Endothelial cell of umbilical vein (primary cell): ENCODE measurements at regions not wholly inside any gene's neighbourhood (a gene's known extent, or its start where the extent isn't known, plus 50 kb on each side); places are given as distances from the start of the nearest gene placed in this dataset.

Experiments used
- BruUV-seq: library from RNA; stranded (reverse); fragments of 400-500 nt; replicated peaks from 2 replicates; lab custom pipeline; 2021; lab: Mats Ljungman, UMichigan
- CTCF ChIA-PET: fragments of 300-600, 350-600 bp; sonication (Branson Sonifier 250); formaldehyde crosslinking; loops from one replicate; lab custom pipeline; 2021; ENCODE audit warnings: antibody characterized with exemption, inconsistent platforms; lab: Charles Lee
- POLR2A ChIA-PET: fragments of 300-600, 350-600 bp; sonication (Branson Sonifier 250); formaldehyde crosslinking; loops from one replicate; lab custom pipeline; 2021; ENCODE audit warnings: antibody characterized with exemption, inconsistent platforms; lab: Charles Lee
- DNase-seq: peaks from one replicate; pipeline ENCODE4 v3.0.0-alpha.2; 2011; ENCODE audit warnings: low read depth, low spot score
- FAIRE-seq: peaks from 2 replicates; lab custom pipeline; 2011; peaks lifted over from hg19 to GRCh38; lab: Jason Lieb, UNC
- H2AFZ ChIP-seq: 2 replicates; pipeline ENCODE4 v1.6.0; 2012; ENCODE audit warnings: low read depth, low read length, control low read depth, inconsistent platforms
- H3K27ac ChIP-seq: 2 replicates; pipeline ENCODE4 v1.5.1; 2011; ENCODE audit warnings: low read depth, mild to moderate bottlenecking, control low read depth, low read length, moderate library complexity; ENCODE audit not compliant: insufficient read depth
- H3K27me3 ChIP-seq, 2 experiments: 2 replicates each; pipeline versions ENCODE4 v1.6.0 to v1.6.1; 2011; ENCODE audit warnings: low read length in 2 of 2, mixed read lengths in 1 of 2; ENCODE audit not compliant: control insufficient read depth in 2 of 2, insufficient read depth in 2 of 2
- H3K36me3 ChIP-seq, 2 experiments: 2 replicates in 1 of 2; 3 replicates in 1 of 2; pipeline ENCODE4 v1.5.1; 2011; ENCODE audit warnings: low read length in 2 of 2, mild to moderate bottlenecking in 1 of 2, moderate library complexity in 1 of 2; ENCODE audit not compliant: control insufficient read depth in 2 of 2, insufficient read depth in 2 of 2; ENCODE audit errors: extremely low read depth in 1 of 2
- H3K4me1 ChIP-seq: 3 replicates; pipeline ENCODE4 v1.5.1; 2011; ENCODE audit warnings: mild to moderate bottlenecking, low read length; ENCODE audit not compliant: control insufficient read depth, insufficient read depth; ENCODE audit errors: extremely low read depth
- H3K4me2 ChIP-seq: 2 replicates; pipeline ENCODE4 v1.6.1; 2011; ENCODE audit warnings: low read length, control low read depth, mixed read lengths; ENCODE audit not compliant: insufficient read depth
- H3K4me3 ChIP-seq, 3 experiments: fragments of 200-600 bp in 1 of 3; sonication (generic), shearing (Covaris generic) in 1 of 3; replicated peaks in 1 of 3; 2 replicates each; pipeline ENCODE4 v1.5.1; 2011 to 2016; ENCODE audit warnings: control low read depth in 3 of 3, low read length in 3 of 3, mild to moderate bottlenecking in 2 of 3, inconsistent platforms in 1 of 3, low read depth in 1 of 3, moderate library complexity in 1 of 3; ENCODE audit not compliant: insufficient read depth in 1 of 3
- H3K79me2 ChIP-seq: 2 replicates; pipeline ENCODE4 v1.6.0; 2012; ENCODE audit warnings: low read length, inconsistent platforms; ENCODE audit not compliant: control insufficient read depth, insufficient read depth
- H3K9ac ChIP-seq: replicated peaks from 2 replicates; pipeline ENCODE3; 2011; ENCODE audit warnings: low read length, control low read depth; ENCODE audit not compliant: insufficient read depth; ENCODE audit errors: extremely low read depth
- H3K9me1 ChIP-seq: replicated peaks from 3 replicates; pipeline ENCODE4 v1.6.0; 2011; ENCODE audit warnings: mild to moderate bottlenecking, low read length; ENCODE audit not compliant: control insufficient read depth, insufficient read depth; ENCODE audit errors: extremely low read depth
- H3K9me3 ChIP-seq: replicated peaks from 2 replicates; pipeline ENCODE4 v1.5.1; 2012; ENCODE audit warnings: low read length, inconsistent platforms; ENCODE audit not compliant: control insufficient read depth, insufficient read depth
- H4K20me1 ChIP-seq: replicated peaks from 2 replicates; pipeline ENCODE3; 2011; ENCODE audit warnings: mild to moderate bottlenecking, low read length; ENCODE audit not compliant: control insufficient read depth, insufficient read depth; ENCODE audit errors: extremely low read depth
- EZH2 ChIP-seq: IDR thresholded peaks from 2 replicates; pipeline ENCODE4 v1.6.1; 2012; ENCODE audit warnings: borderline replicate concordance, low read depth, mild to moderate bottlenecking, moderate library complexity, low read length, inconsistent platforms; ENCODE audit not compliant: severe bottlenecking
- FOS ChIP-seq: IDR thresholded peaks from 2 replicates; pipeline ENCODE4 v1.6.1; 2011; ENCODE audit warnings: mild to moderate bottlenecking, low read length, moderate library complexity, borderline replicate concordance; ENCODE audit not compliant: insufficient read depth
- GATA2 ChIP-seq: IDR thresholded peaks from 2 replicates; pipeline ENCODE4 v1.7.0; 2011; ENCODE audit warnings: low read depth, mild to moderate bottlenecking, moderate library complexity, mixed read lengths, low read length; ENCODE audit not compliant: insufficient read length, insufficient read depth
- JUN ChIP-seq: IDR thresholded peaks from 2 replicates; pipeline ENCODE4 v1.6.1; 2011; ENCODE audit warnings: borderline replicate concordance, low read depth; ENCODE audit not compliant: insufficient read length, insufficient read depth
- MYC ChIP-seq: IDR thresholded peaks from one replicate; pipeline ENCODE4 v1.6.1; 2011; ENCODE audit warnings: mild to moderate bottlenecking, low read depth, low read length
- POLR2A ChIP-seq: IDR thresholded peaks from 2 replicates; pipeline ENCODE4 v1.6.1; 2012; ENCODE audit warnings: low read depth, mild to moderate bottlenecking, control low read depth, low read length
- POLR2AphosphoS5 ChIP-seq: IDR thresholded peaks from 2 replicates; pipeline ENCODE4 v1.6.1; 2012; ENCODE audit warnings: low read depth, mild to moderate bottlenecking, control low read depth, low read length, moderate library complexity; ENCODE audit not compliant: insufficient read depth
- dilution Hi-C: fragments of 300-500 bp; cut with MboI; formaldehyde crosslinking; loops from one replicate; pipeline ENCODE4 v1.15.0; 2019; ENCODE audit warnings: low sequenced_read_pairs; ENCODE audit not compliant: extremely low pct_ligation_motif_present
- intact Hi-C: fragments of 100-400 bp; cut with micrococcal nuclease; formaldehyde crosslinking; loops from one replicate; pipeline ENCODE4 v1.10.0; 2022
- TF ChIP-seq, protein P1 (sequence below): IDR thresholded peaks from 2 replicates; pipeline ENCODE4 v1.6.1; 2011; ENCODE audit not compliant: insufficient read depth, insufficient read length

DNA sequence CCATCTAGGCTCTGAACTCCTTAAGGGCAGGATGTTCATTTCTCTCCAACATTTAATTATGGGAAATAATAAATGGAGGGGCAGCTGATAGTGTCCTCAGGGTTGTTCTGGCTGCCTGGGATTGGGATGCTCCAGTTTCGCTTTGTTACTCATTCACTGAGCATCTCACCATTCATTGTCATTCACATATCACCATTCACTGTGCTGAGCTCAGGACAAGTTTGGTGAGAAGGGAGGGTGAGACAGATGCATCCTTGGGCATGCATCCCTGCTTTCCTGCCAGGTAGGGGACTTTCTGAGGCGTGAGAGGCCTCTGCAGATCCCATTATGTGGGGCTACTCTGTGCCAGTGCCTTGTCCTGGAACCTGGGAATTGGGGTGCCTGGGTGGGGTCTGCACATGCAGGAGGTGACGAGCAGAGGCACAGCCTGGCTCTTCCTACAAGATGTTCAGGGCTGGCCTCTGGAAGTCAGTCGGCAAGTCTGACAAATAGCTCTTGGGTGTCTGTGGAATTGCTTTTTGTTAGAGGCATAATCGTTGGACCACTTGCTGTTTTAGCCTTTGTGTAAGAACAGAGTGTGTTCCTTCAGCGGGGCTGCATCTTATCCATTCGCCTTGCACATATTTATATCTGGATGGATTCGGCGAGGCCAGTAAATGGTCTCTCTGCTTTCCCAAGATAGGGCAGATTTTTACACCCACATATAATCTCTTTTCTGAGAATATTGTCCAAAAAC lies 323.2 kb upstream of the THSD7B start:
- H3K36me3 ChIP-seq, result no peaks in the 10 kb centered on the region
- no peak for TF ChIP-seq MYC
- TF ChIP-seq POLR2AphosphoS5, result no peak
- TF ChIP-seq GATA2, result no peak
- TF ChIP-seq JUN, result no peak
- TF ChIP-seq POLR2A, result no peak
- TF ChIP-seq, protein P1, sequence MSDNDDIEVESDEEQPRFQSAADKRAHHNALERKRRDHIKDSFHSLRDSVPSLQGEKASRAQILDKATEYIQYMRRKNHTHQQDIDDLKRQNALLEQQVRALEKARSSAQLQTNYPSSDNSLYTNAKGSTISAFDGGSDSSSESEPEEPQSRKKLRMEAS, result no peak
- TF ChIP-seq FOS, result no peak
- TF ChIP-seq EZH2, result no peak
- intact Hi-C loops, result no loop called here
- no TSS peak for BruUV-seq
- FAIRE-seq, result no peak
- H3K9ac ChIP-seq, result no peak overlapping the region
- dilution Hi-C loops, result no loop called here
- H3K9me3 ChIP-seq, result no peaks in the 10 kb centered on the region
- no peaks in the 10 kb centered on the region for H3K4me1 ChIP-seq
- no peak overlapping the region for H3K4me2 ChIP-seq
- no peak overlapping the region for H3K27ac ChIP-seq
- DNase-seq, result no peak
- H3K9me1 ChIP-seq, result no peaks in the 10 kb centered on the region
- ChIA-PET CTCF (no interaction called here), POLR2A (no interaction called here)
- H3K79me2 ChIP-seq, result no peaks in the 10 kb centered on the region
- no peaks in the 10 kb centered on the region for H4K20me1 ChIP-seq
- no peak overlapping the region for H3K4me3 ChIP-seq
- no peaks in the 10 kb centered on the region for H3K27me3 ChIP-seq
- H2AFZ ChIP-seq, result no peak overlapping the region
